Type B pancreatic cell (in vitro differentiated cells): ENCODE measurements at regions not wholly inside any gene's neighbourhood (a gene's known extent, or its start where the extent isn't known, plus 50 kb on each side); places are given as distances from the start of the nearest gene placed in this dataset.

Source experiments
- DNase-seq: peaks from one replicate; pipeline ENCODE4 v3.0.0; 2021; ENCODE audit warnings: mixed read lengths; ENCODE audit not compliant: unreplicated experiment; ENCODE audit errors: extremely low spot score
- H3K27ac Mint-ChIP-seq: 2 replicates; pipeline ENCODE4 v1.8.0; 2021; ENCODE audit warnings: mild to moderate bottlenecking, mixed read lengths
- H3K27me3 Mint-ChIP-seq: 2 replicates; pipeline ENCODE4 v1.8.0; 2021; ENCODE audit warnings: mixed read lengths
- H3K36me3 Mint-ChIP-seq: 2 replicates; pipeline ENCODE4 v1.8.0; 2021; ENCODE audit warnings: mixed read lengths
- H3K4me1 Mint-ChIP-seq: one replicate; pipeline ENCODE4 v1.8.0; 2021; ENCODE audit warnings: mixed read lengths; ENCODE audit not compliant: unreplicated experiment
- H3K4me3 Mint-ChIP-seq: 2 replicates; pipeline ENCODE4 v1.8.0; 2021; ENCODE audit warnings: mild to moderate bottlenecking, mixed read lengths
- H3K9me3 Mint-ChIP-seq: 2 replicates; pipeline ENCODE4 v1.8.0; 2021; ENCODE audit warnings: mixed read lengths
- TF ChIP-seq, protein P1 (sequence below): fragments of 200-600 bp; sonication (generic); conservative IDR thresholded peaks from 2 replicates; pipeline ENCODE4 v1.5.0; 2021; ENCODE audit warnings: antibody characterized with exemption, mild to moderate bottlenecking

DNA sequence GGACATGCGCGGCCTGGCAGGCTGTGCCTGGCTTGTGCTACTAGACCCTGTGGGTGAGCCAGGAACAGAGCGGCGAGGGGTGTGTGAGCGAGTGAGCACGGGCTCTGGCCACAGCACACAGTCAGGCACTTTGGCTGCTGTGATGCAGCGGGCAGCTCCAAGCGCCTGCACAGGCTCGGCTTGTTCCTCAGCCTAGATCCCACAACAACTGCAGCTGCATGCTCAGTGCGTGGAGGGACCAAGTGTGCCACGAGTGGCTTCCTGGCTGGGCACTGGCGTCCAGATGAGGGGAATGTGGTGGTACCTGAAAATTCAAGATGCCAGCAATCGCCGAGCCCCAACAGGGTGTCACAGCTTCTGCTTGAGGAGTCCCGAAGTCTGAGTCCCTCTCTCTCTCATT, 1056.6 kb downstream of the RAPGEF2 start:
- H3K4me1 Mint-ChIP-seq, result no peaks in the 10 kb centered on the region
- H3K27ac Mint-ChIP-seq, result no peak overlapping the region
- no peak for DNase-seq
- H3K36me3 Mint-ChIP-seq, result no peaks in the 10 kb centered on the region
- no peaks in the 10 kb centered on the region for H3K27me3 Mint-ChIP-seq
- H3K4me3 Mint-ChIP-seq, result no peak overlapping the region
- TF ChIP-seq, protein P1, sequence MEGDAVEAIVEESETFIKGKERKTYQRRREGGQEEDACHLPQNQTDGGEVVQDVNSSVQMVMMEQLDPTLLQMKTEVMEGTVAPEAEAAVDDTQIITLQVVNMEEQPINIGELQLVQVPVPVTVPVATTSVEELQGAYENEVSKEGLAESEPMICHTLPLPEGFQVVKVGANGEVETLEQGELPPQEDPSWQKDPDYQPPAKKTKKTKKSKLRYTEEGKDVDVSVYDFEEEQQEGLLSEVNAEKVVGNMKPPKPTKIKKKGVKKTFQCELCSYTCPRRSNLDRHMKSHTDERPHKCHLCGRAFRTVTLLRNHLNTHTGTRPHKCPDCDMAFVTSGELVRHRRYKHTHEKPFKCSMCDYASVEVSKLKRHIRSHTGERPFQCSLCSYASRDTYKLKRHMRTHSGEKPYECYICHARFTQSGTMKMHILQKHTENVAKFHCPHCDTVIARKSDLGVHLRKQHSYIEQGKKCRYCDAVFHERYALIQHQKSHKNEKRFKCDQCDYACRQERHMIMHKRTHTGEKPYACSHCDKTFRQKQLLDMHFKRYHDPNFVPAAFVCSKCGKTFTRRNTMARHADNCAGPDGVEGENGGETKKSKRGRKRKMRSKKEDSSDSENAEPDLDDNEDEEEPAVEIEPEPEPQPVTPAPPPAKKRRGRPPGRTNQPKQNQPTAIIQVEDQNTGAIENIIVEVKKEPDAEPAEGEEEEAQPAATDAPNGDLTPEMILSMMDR, result no peak
- H3K9me3 Mint-ChIP-seq, result peaks cover 7% of the 10 kb centered on the region

DNA sequence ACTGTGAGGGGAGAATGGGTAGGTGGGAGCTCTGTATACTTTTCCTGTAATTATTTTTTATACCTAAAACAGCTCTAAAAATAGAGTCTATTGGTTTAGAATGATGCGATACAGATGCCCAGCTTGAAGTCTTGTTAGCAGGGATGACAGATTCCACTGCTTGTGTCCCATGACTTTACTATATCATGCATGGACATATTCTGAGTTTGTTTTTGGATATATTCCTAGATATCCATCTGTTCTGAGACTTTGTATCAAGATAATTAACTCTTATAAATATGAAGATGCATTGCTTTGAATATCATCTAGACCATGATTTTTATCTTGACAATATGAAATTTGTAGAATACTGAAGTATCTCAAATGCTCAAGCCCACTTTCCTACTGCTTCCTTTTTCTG, 1058.1 kb downstream of the RAPGEF2 start:
- DNase-seq, result no peak
- Mint-ChIP-seq H3K4me1 (no peaks in the 10 kb centered on the region), H3K9me3 (peaks cover 7% of the 10 kb centered on the region), H3K4me3 (no peak overlapping the region), H3K27ac (no peak overlapping the region), H3K36me3 (no peaks in the 10 kb centered on the region), H3K27me3 (no peaks in the 10 kb centered on the region)
- TF ChIP-seq, protein P1, result no peak

DNA sequence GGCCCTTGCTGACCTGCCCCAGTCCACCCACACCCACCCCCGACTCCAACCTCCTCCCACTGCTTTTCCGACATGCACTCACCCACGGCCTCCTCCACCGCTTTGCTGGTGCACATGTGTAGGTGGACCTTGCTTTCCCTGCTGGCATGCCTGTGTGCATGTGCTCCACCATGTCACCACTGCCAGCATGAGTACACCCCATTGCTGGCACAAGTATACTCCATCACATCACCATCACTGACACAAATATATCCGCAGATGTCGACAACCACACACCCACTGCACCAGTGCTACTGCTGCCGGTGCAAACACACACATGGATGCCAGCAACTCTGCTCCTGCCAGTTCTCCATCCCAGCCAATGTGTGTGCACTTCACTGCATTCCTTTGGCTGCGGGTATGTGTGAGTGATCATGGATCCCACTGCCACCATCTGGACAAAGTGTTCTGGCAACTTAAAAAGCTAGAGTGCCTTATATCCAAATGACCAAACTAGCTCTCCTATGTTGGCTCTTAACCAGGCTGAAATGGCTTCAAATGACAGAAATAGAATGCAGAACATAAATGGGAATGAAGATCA, 1072.3 kb downstream of the RAPGEF2 start:
- no peak overlapping the region for H3K27ac Mint-ChIP-seq

DNA sequence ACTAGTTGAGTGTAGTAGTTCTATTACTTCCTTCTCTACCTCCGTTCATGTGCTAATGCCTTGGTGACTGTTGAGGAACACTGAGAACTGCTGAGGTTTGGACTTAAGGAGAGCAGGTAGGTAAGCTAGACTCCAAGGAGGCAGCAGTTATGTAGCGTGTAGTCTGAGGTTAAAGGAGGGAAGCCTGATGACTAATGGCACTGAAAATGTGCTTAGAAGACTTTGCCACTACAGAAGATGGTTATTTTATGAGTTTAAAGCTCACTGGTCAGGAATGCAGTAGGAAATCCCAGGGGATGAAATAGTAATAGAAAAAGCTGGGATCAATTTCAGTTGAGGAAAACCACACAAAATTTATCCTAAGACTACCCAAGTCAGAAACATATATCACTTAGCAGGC, 1077.3 kb downstream of the RAPGEF2 start:
- Mint-ChIP-seq H3K27ac (no peak overlapping the region), H3K36me3 (no peaks in the 10 kb centered on the region), H3K27me3 (no peaks in the 10 kb centered on the region), H3K4me3 (no peak overlapping the region), H3K4me1 (no peaks in the 10 kb centered on the region), H3K9me3 (no peaks in the 10 kb centered on the region)
- no peak for DNase-seq
- TF ChIP-seq, protein P1, result no peak

More for the DNA sequence above, 1072.3 kb downstream of the RAPGEF2 start:
- DNase-seq, result no peak
- Mint-ChIP-seq H3K36me3 (no peaks in the 10 kb centered on the region), H3K4me3 (no peak overlapping the region), H3K27me3 (no peaks in the 10 kb centered on the region), H3K9me3 (peaks cover 5% of the 10 kb centered on the region), H3K4me1 (no peaks in the 10 kb centered on the region)
- TF ChIP-seq, protein P1, result no peak

DNA sequence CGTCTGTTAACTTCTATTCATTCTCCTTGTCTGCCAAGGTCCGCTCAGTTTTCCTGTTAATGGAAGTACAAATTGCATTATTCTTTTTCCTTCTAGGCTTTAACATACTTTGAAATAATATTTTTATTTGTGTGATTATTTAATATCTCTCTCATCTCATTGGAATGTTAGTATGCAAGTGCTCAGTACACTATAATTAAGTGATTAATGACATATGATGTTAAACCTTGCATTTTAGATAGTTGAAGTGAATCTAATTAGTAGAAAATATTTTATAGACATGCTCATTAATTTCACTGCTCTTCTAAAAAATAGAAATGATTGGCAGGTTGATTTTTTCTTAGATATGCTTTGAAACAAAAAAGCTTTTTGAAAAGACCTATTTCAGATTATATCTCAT, 1079.8 kb downstream of the RAPGEF2 start:
- Mint-ChIP-seq H3K27ac (no peak overlapping the region), H3K9me3 (peaks cover 3% of the 10 kb centered on the region), H3K27me3 (no peaks in the 10 kb centered on the region), H3K36me3 (no peaks in the 10 kb centered on the region), H3K4me1 (no peaks in the 10 kb centered on the region), H3K4me3 (no peak overlapping the region)
- DNase-seq, result no peak
- TF ChIP-seq, protein P1, result no peak

DNA sequence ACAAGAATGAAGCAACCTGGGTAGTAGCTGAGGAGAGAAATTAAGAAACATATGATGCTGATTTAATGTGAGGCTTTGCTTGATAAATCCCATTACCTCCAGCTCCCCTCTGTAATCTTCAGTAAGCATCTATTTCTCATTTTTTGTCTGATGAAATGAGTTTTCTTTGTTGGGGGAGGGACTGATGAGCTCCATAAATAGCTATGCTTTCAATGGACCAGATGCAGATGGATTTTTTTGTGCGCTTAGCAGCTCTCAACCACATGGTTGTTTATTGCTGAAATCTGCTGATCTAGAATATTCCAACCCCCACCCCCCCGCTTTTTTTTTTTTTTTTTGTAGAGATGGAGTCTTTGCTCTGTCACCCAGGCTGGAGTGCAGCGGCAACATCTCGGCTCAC, 1082.0 kb downstream of the RAPGEF2 start:
- no peak for DNase-seq
- H3K27ac Mint-ChIP-seq, result no peak overlapping the region
- no peaks in the 10 kb centered on the region for H3K27me3 Mint-ChIP-seq
- no peaks in the 10 kb centered on the region for H3K4me1 Mint-ChIP-seq
- no peak overlapping the region for H3K4me3 Mint-ChIP-seq
- H3K36me3 Mint-ChIP-seq, result no peaks in the 10 kb centered on the region
- H3K9me3 Mint-ChIP-seq, result peaks cover 8% of the 10 kb centered on the region
- TF ChIP-seq, protein P1, result no peak
